ENCODE measurements at regions not wholly inside any gene's neighbourhood (a gene's known extent, or its start where the extent isn't known, plus 50 kb on each side); places are given as distances from the start of the nearest gene placed in this dataset.

DNA sequence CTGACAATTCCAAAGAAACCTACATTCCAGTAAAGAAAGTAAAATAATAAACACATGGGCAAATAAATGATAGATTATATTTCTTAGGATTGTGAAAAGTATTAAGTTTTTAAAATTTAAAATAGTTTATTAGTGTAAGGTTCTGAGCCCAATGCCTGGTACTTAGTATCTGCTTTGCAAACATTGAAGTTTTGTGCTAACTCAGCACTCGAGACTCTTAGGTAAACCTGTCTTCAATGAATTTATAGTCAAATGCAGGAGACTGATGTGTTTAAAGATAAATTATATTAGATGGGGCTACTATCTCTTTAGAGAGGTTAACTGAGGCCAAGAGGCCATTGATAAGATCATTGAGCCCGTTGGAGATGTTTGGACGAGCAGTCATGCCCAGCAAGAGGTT lies 138.3 kb upstream of the SALL1 start:
- TF ChIP-seq GABPA (IDR thresholded peaks at IDR 0.05; ENCODE audit: low read depth, low read length): no peak
- TF ChIP-seq GABPA (CRISPR knock-in tag; IDR thresholded peaks at IDR 0.05; ENCODE audit: low read depth): no peak
- TF ChIP-seq NFE2L2 (IDR thresholded peaks at IDR 0.05; ENCODE audit: low read length): no peak
- TF ChIP-seq, protein P1, sequence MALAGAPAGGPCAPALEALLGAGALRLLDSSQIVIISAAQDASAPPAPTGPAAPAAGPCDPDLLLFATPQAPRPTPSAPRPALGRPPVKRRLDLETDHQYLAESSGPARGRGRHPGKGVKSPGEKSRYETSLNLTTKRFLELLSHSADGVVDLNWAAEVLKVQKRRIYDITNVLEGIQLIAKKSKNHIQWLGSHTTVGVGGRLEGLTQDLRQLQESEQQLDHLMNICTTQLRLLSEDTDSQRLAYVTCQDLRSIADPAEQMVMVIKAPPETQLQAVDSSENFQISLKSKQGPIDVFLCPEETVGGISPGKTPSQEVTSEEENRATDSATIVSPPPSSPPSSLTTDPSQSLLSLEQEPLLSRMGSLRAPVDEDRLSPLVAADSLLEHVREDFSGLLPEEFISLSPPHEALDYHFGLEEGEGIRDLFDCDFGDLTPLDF (CRISPR knock-in tag; IDR thresholded peaks at IDR 0.05): no peak
